K562 (cell line): ENCODE measurements at regions not wholly inside any gene's neighbourhood (a gene's known extent, or its start where the extent isn't known, plus 50 kb on each side); places are given as distances from the start of the nearest gene placed in this dataset.

Experiments used
- ATAC-seq: fragments of 200-7000 bp; cut with Tn5 transposase; 3 replicates; pipeline ENCODE4 v1.9.1; 2020; ENCODE audit warnings: moderate library complexity
- BruUV-seq: library from RNA; stranded (reverse); fragments of 400-500 nt; replicated peaks from 2 replicates; lab custom pipeline; 2021; lab: Mats Ljungman, UMichigan
- CTCF ChIA-PET: fragments of 300-600 bp; formaldehyde crosslinking; extraction: SDS; loops from one replicate; lab custom pipeline; 2021; ENCODE audit warnings: low intra/inter-chr PET ratio; lab: Yijun Ruan, JAX
- POLR2A ChIA-PET: fragments of 300-600, 350-650 bp; sonication (Branson Sonifier 250); formaldehyde crosslinking; extraction: SDS; loops from one replicate; lab custom pipeline; 2021; ENCODE audit warnings: antibody characterized with exemption, inconsistent platforms; lab: Yijun Ruan, JAX
- DNase-seq, 4 experiments: peaks; one replicate each; pipeline versions ENCODE4 v3.0.0 to v3.0.0-alpha.2; 2011 to 2018; ENCODE audit warnings: low spot score in 3 of 4, mixed read lengths in 3 of 4; ENCODE audit errors: extremely low read depth in 1 of 4
- FAIRE-seq: peaks from 2 replicates; lab custom pipeline; 2011; peaks lifted over from hg19 to GRCh38; lab: Jason Lieb, UNC
- H2AFZ ChIP-seq: 2 replicates; pipeline ENCODE4 v1.6.0; 2011; ENCODE audit warnings: low read depth, low read length, control low read depth, inconsistent platforms
- H3K27ac ChIP-seq: fragments of 200-600 bp; 3 replicates; pipeline ENCODE4 v1.8.0; 2011; ENCODE audit warnings: low read depth, mild to moderate bottlenecking, control low read depth, inconsistent platforms, low read length, moderate library complexity, mixed read lengths; ENCODE audit errors: extremely low read depth
- H3K27me3 ChIP-seq, 2 experiments: fragments of 300-600 bp in 1 of 2; 2 replicates in 1 of 2; 3 replicates in 1 of 2; pipeline versions ENCODE4 v1.6.0 to v1.8.0; 2011; ENCODE audit warnings: inconsistent platforms in 2 of 2, low read length in 2 of 2, mild to moderate bottlenecking in 1 of 2, mixed read lengths in 1 of 2, moderate library complexity in 1 of 2; ENCODE audit not compliant: control insufficient read depth in 2 of 2, insufficient read depth in 2 of 2
- H3K36me3 ChIP-seq: fragments of 300-600 bp; 3 replicates; pipeline ENCODE4 v1.8.0; 2011; ENCODE audit warnings: mild to moderate bottlenecking, low read length, inconsistent platforms; ENCODE audit not compliant: control insufficient read depth, insufficient read depth
- H3K4me1 ChIP-seq, 2 experiments: fragments of 200-600 bp in 1 of 2; replicated peaks in 1 of 2; 2 replicates in 1 of 2; 3 replicates in 1 of 2; pipeline versions ENCODE4 v1.5.1 to v1.8.0; 2011; ENCODE audit warnings: inconsistent platforms in 2 of 2, low read length in 2 of 2, mild to moderate bottlenecking in 1 of 2, mixed read lengths in 1 of 2, moderate library complexity in 1 of 2; ENCODE audit not compliant: control insufficient read depth in 2 of 2, insufficient read depth in 2 of 2
- H3K4me2 ChIP-seq: 2 replicates; pipeline ENCODE4 v1.6.1; 2011; ENCODE audit warnings: low read length, control low read depth, inconsistent platforms, mixed read lengths; ENCODE audit not compliant: insufficient read depth
- H3K4me3 ChIP-seq: fragments of 200-600 bp; sonication (generic), shearing (Covaris generic); 2 replicates; pipeline ENCODE4 v1.5.1; 2016; ENCODE audit warnings: control low read depth, inconsistent platforms
- H3K79me2 ChIP-seq: fragments of 200-600 bp; 3 replicates; pipeline ENCODE4 v1.8.0; 2011; ENCODE audit warnings: low read length, inconsistent platforms; ENCODE audit not compliant: control insufficient read depth, insufficient read depth
- H3K9ac ChIP-seq, 2 experiments: 2 replicates each; pipeline versions ENCODE4 v1.6.0 to v1.6.1; 2011; ENCODE audit warnings: low read depth in 2 of 2, low read length in 2 of 2, control low read depth in 1 of 2, inconsistent platforms in 1 of 2, mild to moderate bottlenecking in 1 of 2, mixed read lengths in 1 of 2; ENCODE audit not compliant: insufficient read depth in 1 of 2
- H3K9me1 ChIP-seq: one replicate; pipeline ENCODE4 v1.6.0; 2011; ENCODE audit warnings: inconsistent platforms, mild to moderate bottlenecking, low read length, moderate library complexity; ENCODE audit not compliant: control insufficient read depth, insufficient read depth
- H3K9me3 ChIP-seq: replicated peaks from 2 replicates; pipeline ENCODE4 v1.5.1; 2011; ENCODE audit warnings: low read depth, low read length, inconsistent platforms; ENCODE audit not compliant: control insufficient read depth, insufficient read depth
- H4K20me1 ChIP-seq: replicated peaks from 2 replicates; pipeline ENCODE4 v1.6.1; 2011; ENCODE audit warnings: low read length, inconsistent platforms, mixed read lengths; ENCODE audit not compliant: control insufficient read depth, insufficient read depth
- ARID2 ChIP-seq: fragments of 450-650 bp; IDR thresholded peaks from 2 replicates; pipeline ENCODE4 v1.6.1; 2017; ENCODE audit warnings: antibody characterized with exemption, mild to moderate bottlenecking
- CC2D1A ChIP-seq: fragments of 450-650 bp; IDR thresholded peaks from 2 replicates; pipeline ENCODE4 v1.6.1; 2017; ENCODE audit warnings: mild to moderate bottlenecking
- CHAMP1 ChIP-seq: fragments of 450-650 bp; IDR thresholded peaks from 2 replicates; pipeline ENCODE4 v1.6.1; 2016; ENCODE audit warnings: mild to moderate bottlenecking
- DPF2 ChIP-seq: fragments of 450-650 bp; IDR thresholded peaks from 2 replicates; pipeline ENCODE4 v1.6.1; 2016
- HES1 ChIP-seq: fragments of 450-650 bp; IDR thresholded peaks from 2 replicates; pipeline ENCODE4 v1.6.1; 2016; ENCODE audit warnings: low read depth, mild to moderate bottlenecking, moderate library complexity
- KLF16 ChIP-seq: IDR thresholded peaks from 2 replicates; pipeline ENCODE4 v1.6.1; 2016; ENCODE audit warnings: antibody characterized with exemption
- MCM5 ChIP-seq: fragments of 450-650 bp; IDR thresholded peaks from 2 replicates; pipeline ENCODE4 v1.6.1; 2016; ENCODE audit warnings: low read depth
- MEIS2 ChIP-seq: fragments of 450-650 bp; IDR thresholded peaks from 2 replicates; pipeline ENCODE4 v1.6.1; 2014; ENCODE audit warnings: mild to moderate bottlenecking; ENCODE audit not compliant: partially characterized antibody
- PHTF2 ChIP-seq: fragments of 250-450 bp; sonication (Bioruptor Pico); IDR thresholded peaks from 2 replicates; pipeline ENCODE4 v1.5.0; 2021; ENCODE audit warnings: mild to moderate bottlenecking
- SMARCE1 ChIP-seq: fragments of 450-650 bp; IDR thresholded peaks from 2 replicates; pipeline ENCODE4 v1.7.1; 2016; ENCODE audit warnings: mild to moderate bottlenecking
- TSHZ1 ChIP-seq: fragments of 250-450 bp; sonication (Bioruptor Pico); IDR thresholded peaks from 2 replicates; pipeline ENCODE4 v1.4.0; 2020; ENCODE audit warnings: mild to moderate bottlenecking, moderate library complexity
- U2AF1 ChIP-seq: fragments of 200-400 bp; formaldehyde crosslinking; optimal IDR thresholded peaks from 2 replicates; pipeline ENCODE3; 2017; ENCODE audit warnings: mild to moderate bottlenecking, low read depth, low read length, moderate library complexity
- ZNF146 ChIP-seq: IDR thresholded peaks from one replicate; pipeline ENCODE4 v1.6.1; 2018; ENCODE audit warnings: missing compliant biosample characterization; ENCODE audit not compliant: unreplicated experiment
- ZNF41 ChIP-seq: fragments of 250-450 bp; sonication (Bioruptor Pico); conservative IDR thresholded peaks from 2 replicates; pipeline ENCODE4 v1.4.0; 2020; ENCODE audit warnings: mild to moderate bottlenecking
- WGBS: fragments of 100-300 bp; shearing (Covaris generic); methylation state at CpG from one replicate; pipeline ENCODE4 v1.1.6; 2016; ENCODE audit warnings: low coverage, mixed read lengths; ENCODE audit not compliant: insufficient coverage; ENCODE audit errors: missing lambda C conversion rate; 5-methylcytosine and 5-hydroxymethylcytosine counted together
- in situ Hi-C: fragments of 300-500 bp; cut with MboI; formaldehyde crosslinking; loops from 4 replicates; pipeline ENCODE4 v1.15.0; 2018; ENCODE audit warnings: inconsistent platforms, mixed read lengths
- intact Hi-C: fragments of 100-400 bp; cut with micrococcal nuclease; formaldehyde crosslinking; loops from 2 replicates; pipeline ENCODE4 v1.14.2; 2022

GRCh38 chr6:15730442-15730841, 67.6 kb upstream of the DTNBP1 start (continued):
- TF ChIP-seq U2AF1 (no peak), DPF2 (peak; percentile 83), MCM5 (no peak), ZNF146 (CRISPR knock-in tag) (no peak), PHTF2 (no peak), KLF16 (peak; percentile 81; the same call in 1 of the 2 replicates)

GRCh38 chr6:15722731-15723130, 59.9 kb upstream of the DTNBP1 start:
- ATAC-seq = peak; percentile 49
- Histone ChIP-seq H3K27ac (no peak overlapping the region), H3K9me3 (no peaks in the 10 kb centered on the region), H3K9ac (no peak overlapping the region), H2AFZ (peak overlapping the region; percentile 58), H3K4me1 (peaks cover 0 to 6% of the 10 kb centered on the region in 2 experiments; a peak in 1 of 5 replicates), H3K4me3 (no peak overlapping the region), H3K79me2 (no peaks in the 10 kb centered on the region), H3K9me1 (no peaks in the 10 kb centered on the region), H4K20me1 (no peaks in the 10 kb centered on the region), H3K27me3 (no peaks in the 10 kb centered on the region), H3K4me2 (no peak overlapping the region), H3K36me3 (no peaks in the 10 kb centered on the region)
- CTCF ChIA-PET = no interaction called here
- no peak for FAIRE-seq
- POLR2A ChIA-PET = interaction anchor here (0.5 kb wide), 1 partner anchor 188 kb away, joined by 4 read pairs; no protein-coding TSS in a partner anchor
- intact Hi-C loops (no loop called here), in situ Hi-C loops (no loop called here)
- BruUV-seq = no TSS peak
- DNase-seq = peak in 1 of 4 experiments; percentile 25
- WGBS = 56% methylated on average over 2 of the region's 2 CpGs
- peak; percentile 72 for TF ChIP-seq CHAMP1
- TF ChIP-seq MEIS2 = peak; percentile 17
- TF ChIP-seq ARID2 = no peak
- no peak for TF ChIP-seq SMARCE1
- no peak for TF ChIP-seq HES1
- peak; percentile 82 for TF ChIP-seq CC2D1A
- no peak for TF ChIP-seq ZNF41 (CRISPR knock-in tag)
- TF ChIP-seq TSHZ1 (CRISPR knock-in tag) = no peak
